Left ventricle myocardium inferior (tissue), 1 donor: ENCODE measurements at regions not wholly inside any gene's neighbourhood (a gene's known extent, or its start where the extent isn't known, plus 50 kb on each side); places are given as distances from the start of the nearest gene placed in this dataset.

Source experiments
- DNase-seq: peaks from one replicate; pipeline ENCODE4 v3.0.0-alpha.2; 2020
- H3K27ac ChIP-seq: fragments of 200-600 bp; replicated peaks from 2 replicates; pipeline ENCODE4 v1.8.0; 2021
- H3K27me3 ChIP-seq: fragments of 200-600 bp; 2 replicates; pipeline ENCODE4 v1.8.0; 2021; ENCODE audit warnings: low read depth
- H3K36me3 ChIP-seq: fragments of 200-600 bp; 2 replicates; pipeline ENCODE4 v1.8.0; 2021
- H3K4me1 ChIP-seq: fragments of 200-600 bp; 2 replicates; pipeline ENCODE4 v1.8.0; 2021
- H3K4me3 ChIP-seq: fragments of 200-600 bp; 2 replicates; pipeline ENCODE4 v1.8.0; 2021; ENCODE audit warnings: mild to moderate bottlenecking, moderate library complexity
- H3K9me3 ChIP-seq: fragments of 200-600 bp; replicated peaks from 2 replicates; pipeline ENCODE4 v1.8.0; 2021
- CTCF ChIP-seq: fragments of 200-600 bp; IDR thresholded peaks from 2 replicates; pipeline ENCODE4 v1.8.0; 2021; ENCODE audit warnings: antibody characterized with exemption, mild to moderate bottlenecking, borderline replicate concordance
- intact Hi-C: fragments of 100-400 bp; cut with micrococcal nuclease; formaldehyde crosslinking; loops from one replicate; pipeline ENCODE4 v1.11.0; 2022
- donor health status: DM: no; HTN: yes; CAD: no; lungs with severe emphysema.

- no peaks in the 10 kb centered on the region for H3K36me3 ChIP-seq
- H3K27ac ChIP-seq, result no peak overlapping the region
- intact Hi-C loops, result no loop called here
- no peak for TF ChIP-seq CTCF
- H3K9me3 ChIP-seq, result peaks cover 2% of the 10 kb centered on the region
- no peak for DNase-seq
- no peaks in the 10 kb centered on the region for H3K4me1 ChIP-seq
- H3K4me3 ChIP-seq, result no peak overlapping the region
- no peaks in the 10 kb centered on the region for H3K27me3 ChIP-seq
These were observed 162.0 kb upstream of the MAFB start for GRCh38 chr20:40851051-40851450.

GRCh38 chr20:40855269-40855668 is 166.2 kb upstream of the MAFB start:
- H3K4me3 ChIP-seq, result no peak overlapping the region
- no peak for TF ChIP-seq CTCF
- no peaks in the 10 kb centered on the region for H3K4me1 ChIP-seq
- no peak overlapping the region for H3K27ac ChIP-seq
- intact Hi-C loops, result no loop called here
- H3K36me3 ChIP-seq, result no peaks in the 10 kb centered on the region
- peaks cover 20% of the 10 kb centered on the region for H3K27me3 ChIP-seq
- no peaks in the 10 kb centered on the region for H3K9me3 ChIP-seq
- DNase-seq, result no peak

GRCh38 chr20:40856653-40857052 is 167.6 kb upstream of the MAFB start:
- intact Hi-C loops, result no loop called here
- no peak for TF ChIP-seq CTCF

GRCh38 chr20:40860487-40860902 is 168.1 kb upstream of the TOP1 start:
- H3K36me3 ChIP-seq, result no peaks in the 10 kb centered on the region
- DNase-seq, result no peak
- H3K4me1 ChIP-seq, result peaks cover 7% of the 10 kb centered on the region
- no peak overlapping the region for H3K27ac ChIP-seq
- no peaks in the 10 kb centered on the region for H3K9me3 ChIP-seq
- intact Hi-C loops, result no loop called here
- no peak for TF ChIP-seq CTCF
- H3K27me3 ChIP-seq, result peaks cover 34% of the 10 kb centered on the region
- H3K4me3 ChIP-seq, result no peak overlapping the region

More at GRCh38 chr20:40856653-40857052, 167.6 kb upstream of the MAFB start:
- Histone ChIP-seq H3K4me3 (no peak overlapping the region), H3K4me1 (no peaks in the 10 kb centered on the region), H3K27ac (no peak overlapping the region), H3K27me3 (peaks cover 32% of the 10 kb centered on the region), H3K36me3 (no peaks in the 10 kb centered on the region), H3K9me3 (no peaks in the 10 kb centered on the region)
- no peak for DNase-seq

- Histone ChIP-seq H3K27me3 (peaks cover 34% of the 10 kb centered on the region), H3K27ac (no peak overlapping the region), H3K36me3 (no peaks in the 10 kb centered on the region), H3K9me3 (no peaks in the 10 kb centered on the region), H3K4me1 (peaks cover 11% of the 10 kb centered on the region), H3K4me3 (no peak overlapping the region)
- no peak for DNase-seq
- intact Hi-C loops, result no loop called here
- TF ChIP-seq CTCF, result no peak
These were observed 167.1 kb upstream of the TOP1 start for GRCh38 chr20:40861427-40862008.
